Ammon's horn (tissue), 1 donor: ENCODE measurements at regions not wholly inside any gene's neighbourhood (a gene's known extent, or its start where the extent isn't known, plus 50 kb on each side); places are given as distances from the start of the nearest gene placed in this dataset.

Experiments used
- DNase-seq: peaks from one replicate; pipeline ENCODE4 v3.0.0-alpha.2; 2016; ENCODE audit warnings: low spot score

DNA sequence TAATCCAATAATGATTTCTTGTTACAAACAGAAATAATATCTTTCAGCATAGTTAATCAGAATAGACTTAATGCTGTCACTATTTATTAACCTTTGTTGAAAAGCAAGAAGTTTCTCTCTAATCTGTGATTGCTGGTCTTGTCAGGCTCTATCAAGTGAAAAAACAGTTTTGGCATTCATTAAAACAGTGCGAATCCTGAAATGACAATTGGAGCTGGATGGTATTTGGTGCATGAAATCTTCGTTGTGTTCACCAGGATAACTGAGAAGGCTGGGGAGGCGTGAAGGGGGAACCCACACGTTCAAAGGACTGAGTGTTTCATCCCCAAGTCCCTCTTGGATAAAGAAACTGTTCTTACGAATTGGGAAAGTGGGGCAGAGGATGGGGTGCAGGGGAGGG, 190.2 kb upstream of the MYL2 start:
- no peak for DNase-seq

DNA sequence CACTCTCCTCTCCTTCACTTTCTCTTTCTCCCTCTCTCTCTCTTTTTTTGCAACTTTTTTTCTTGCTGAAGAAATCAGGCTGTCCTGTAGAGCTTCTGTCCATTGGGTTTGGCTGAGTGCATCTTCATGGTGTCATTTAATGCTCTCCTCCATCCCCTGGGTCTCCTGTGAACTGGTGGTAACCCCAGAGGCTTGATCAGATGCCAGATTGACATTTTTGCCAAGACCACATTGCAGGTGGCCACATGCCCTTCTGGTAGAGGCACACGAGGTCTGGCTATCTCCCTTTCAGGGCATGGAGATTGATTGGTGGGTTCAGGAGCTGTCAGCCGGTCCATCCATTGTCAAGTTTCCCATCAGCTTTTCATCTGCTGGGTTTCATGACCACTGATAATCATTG, 188.3 kb upstream of the MYL2 start:
- no peak for DNase-seq

DNA sequence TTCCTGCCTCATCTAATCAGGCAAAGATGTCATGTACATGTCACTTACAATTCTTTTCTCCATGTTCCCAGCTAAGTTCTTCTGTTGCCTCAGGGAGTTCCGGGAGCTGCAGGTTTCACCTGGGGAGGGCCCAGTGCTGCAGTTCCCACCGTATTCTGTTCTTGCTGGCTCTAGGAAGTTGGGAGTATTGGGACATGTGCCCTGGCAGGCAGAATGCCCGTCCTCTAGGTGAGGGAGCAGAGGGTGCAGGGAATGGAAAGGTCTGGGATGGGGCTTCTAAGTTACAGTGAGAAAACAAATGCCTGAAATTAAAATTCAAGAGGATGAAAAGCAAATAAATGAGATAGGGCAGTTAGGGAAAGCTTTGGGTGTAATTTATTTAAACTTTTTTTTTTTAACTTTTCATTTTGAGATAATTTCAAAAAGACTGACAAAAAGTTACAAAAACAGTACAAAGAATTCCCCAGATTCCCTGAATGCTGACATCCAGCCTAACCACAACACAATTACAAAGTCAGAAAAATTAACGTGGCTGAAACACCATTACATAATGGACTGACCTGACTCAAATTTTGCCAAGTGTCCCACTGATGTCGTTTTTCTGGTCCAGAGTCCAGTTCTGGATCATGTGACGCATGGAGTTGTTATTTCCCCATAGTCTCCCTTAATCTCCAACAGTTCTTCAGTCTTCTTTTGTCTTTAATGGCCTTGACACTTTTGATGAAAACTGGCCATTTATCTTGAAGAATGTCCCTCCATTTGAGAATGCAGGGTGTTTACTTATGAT, 187.2 kb upstream of the MYL2 start:
- DNase-seq: no peak

DNA sequence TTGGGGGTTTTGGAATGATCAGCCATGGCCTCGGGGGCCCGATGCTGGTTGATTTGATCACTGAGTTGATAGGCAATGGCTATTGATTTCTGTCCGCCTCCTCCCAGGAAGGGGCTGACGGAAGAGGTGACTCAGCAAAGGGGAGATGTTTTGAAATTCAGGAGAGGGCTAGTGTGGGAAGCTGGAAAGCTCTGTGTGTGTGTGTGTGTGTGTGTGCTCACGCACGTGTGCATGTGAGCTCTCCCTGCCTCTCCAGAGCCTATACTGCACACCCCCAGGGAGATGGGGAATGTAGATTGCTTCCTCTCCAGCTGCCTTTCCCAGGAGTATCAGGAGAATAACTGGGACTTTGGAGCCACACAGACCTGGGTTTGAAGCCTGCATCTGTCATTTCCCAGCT, 184.9 kb upstream of the MYL2 start:
- no peak for DNase-seq

DNA sequence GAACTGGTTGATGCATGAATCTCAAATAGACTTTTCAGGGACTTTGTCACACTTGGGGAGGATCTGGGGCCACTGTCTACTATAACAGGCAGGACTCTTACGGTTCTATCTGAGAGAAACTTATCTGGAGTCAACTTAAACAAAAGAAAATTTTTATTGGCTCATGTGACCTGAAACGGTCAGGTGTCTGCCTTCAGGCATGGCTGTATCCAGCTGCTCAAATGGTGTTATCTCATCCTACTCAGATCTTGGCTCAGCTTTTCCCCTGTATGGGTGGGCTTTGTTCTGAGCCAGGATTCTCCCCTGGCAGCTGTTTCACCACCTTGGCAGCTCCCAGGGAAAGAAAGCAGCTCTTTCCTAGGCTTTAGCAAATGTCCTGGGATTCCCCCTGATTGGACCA, 183.2 kb upstream of the MYL2 start:
- DNase-seq: no peak

DNA sequence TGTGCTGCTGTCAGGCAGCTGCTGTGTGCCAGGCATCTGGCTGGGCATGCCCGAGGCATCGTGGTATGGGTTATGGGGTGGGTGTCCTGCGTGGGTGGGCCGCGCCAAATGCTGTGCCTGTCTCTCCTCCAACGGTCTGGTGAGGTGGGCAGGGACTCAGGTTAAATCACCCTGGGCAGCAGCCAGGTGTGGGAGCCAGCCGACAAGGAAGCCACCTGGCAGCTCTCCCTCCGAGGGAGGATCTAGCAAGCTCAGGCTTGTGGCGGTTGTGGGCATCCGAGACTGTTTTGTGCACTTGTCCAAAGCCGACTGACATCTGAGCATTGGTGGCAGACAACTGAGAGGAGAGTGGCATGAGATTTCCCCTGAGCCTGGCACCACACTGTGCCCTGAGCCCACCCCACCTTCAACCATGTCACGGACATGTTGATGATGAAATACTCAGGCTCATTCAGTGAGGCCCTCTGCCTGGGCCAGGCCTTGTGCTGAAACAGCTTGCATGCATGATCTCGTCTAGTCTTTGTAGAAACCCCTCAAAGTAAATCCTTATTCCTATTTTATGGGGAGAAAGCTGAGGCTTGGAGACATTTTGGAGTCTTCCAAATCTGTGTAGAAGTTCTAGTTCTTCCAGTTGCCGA, 181.8 kb upstream of the MYL2 start:
- DNase-seq: no peak

DNA sequence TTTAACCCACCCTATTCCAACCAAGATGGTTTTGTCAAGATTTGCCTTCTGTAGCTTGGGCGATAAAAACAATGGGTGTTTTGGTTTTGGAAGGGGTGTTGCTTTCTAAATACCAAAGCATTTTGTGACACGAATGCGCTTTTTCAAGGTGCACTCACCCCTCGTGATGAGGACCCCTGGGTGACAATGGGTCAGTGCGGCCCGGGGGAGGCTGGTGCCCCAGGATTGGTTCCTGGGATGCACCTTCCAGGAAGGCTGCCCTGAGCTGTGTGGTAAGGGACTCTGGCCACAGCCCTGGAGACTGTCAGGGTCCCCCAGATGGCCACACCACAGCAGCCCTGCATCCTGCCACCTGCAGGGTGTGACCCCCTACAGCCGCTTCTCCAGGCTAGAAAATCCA, 180.6 kb upstream of the MYL2 start:
- DNase-seq: no peak

DNA sequence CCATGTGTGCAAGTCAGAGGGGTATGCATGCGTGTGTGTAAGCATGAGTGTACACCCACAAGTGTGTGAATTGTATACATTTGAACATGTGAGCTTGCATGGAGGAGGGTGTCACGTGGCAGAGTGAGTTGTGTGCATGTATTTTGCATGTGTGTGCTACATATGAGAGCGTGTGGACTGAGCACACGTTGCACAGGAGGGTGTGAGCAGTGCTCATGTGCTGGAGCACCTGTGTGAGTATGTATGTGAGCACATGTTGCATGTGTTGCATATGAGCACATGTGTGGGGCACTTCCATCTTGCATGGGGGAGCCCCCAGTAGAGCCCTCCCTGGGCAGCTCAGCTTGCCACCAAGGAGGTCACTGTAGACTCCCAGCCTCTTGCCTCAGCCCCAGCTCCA, 180.2 kb upstream of the MYL2 start:
- DNase-seq: no peak

DNA sequence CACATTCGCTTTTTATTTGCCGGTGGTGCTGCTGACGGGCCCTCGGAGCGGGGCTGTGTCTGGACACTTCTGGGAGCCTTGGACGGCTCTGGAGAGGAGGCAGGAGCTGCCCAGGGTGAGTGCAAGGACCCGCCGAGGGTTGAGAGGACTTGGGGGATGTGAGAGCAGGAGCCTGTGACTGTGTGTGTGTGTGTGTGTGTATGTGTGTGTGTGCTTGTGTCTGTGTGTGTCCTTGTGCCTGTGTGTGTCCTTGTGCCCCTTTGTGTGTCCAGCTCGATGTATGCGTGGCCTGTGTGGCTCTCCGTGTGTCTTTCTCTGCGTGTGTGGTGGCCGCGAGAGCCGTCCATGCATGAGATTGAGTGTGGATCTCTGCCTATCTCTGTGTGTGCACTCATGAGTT, 179.6 kb upstream of the MYL2 start:
- DNase-seq: no peak

DNA sequence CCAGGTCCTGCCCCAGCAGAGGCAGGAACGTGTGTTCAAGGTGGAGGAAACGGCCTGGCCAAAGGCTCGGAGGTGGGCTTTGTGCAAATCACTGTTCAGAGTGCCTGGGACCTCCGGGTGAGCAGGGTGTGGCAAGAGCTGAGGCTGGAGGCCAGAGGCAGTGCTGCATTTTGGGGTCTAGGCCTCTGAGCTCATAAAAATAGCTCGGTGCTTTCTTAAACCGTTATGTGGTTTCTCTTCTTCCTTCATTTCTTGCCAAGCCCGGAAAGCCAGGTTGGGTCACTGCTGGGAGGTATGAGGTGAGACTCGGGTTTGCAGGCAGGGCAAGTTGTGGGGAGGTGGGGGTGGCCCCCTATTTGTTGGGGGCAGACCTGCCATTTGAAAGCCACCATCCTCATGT, 178.8 kb upstream of the MYL2 start:
- DNase-seq: no peak

DNA sequence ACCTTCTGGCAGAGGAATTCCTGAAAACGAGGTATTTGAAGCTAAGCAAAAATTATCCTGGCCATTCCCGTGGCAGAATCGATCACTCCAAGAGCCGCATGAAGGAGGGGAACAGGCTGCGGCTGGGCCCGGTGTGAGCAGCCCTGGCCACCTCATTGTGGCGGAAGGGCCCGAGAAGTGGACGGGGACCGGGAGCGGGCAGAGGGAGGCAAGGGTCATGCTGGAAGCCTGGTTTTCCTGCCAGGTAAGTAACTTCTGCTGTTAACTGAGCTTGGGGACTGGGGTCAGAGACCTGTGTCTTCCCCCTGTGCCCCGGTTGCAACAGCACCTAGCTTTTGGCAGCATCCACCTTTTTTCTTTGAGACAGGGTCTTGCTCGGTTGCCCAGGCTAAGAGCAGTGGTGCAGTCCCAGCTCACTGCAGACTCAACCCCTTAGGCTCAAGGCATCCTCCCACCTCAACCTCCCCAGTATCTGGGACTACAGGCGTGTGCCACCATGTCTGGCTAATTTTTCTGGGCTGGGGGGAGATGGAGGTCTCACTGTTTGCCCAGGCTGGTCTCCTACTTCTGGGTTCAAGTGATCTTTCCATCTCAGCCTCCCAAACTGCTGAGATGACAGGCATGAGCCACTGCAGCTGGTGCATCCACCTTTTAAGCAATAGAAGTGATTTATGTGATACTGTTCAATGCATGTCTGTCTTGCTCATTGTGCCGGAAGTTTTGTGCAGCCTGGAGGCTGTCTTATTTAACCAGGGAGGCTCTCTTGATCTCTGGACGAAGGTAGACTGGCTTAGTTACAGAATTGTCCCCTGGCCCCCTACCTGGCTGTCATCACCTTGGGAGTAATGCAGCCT, 174.0 kb upstream of the MYL2 start:
- DNase-seq: no peak

DNA sequence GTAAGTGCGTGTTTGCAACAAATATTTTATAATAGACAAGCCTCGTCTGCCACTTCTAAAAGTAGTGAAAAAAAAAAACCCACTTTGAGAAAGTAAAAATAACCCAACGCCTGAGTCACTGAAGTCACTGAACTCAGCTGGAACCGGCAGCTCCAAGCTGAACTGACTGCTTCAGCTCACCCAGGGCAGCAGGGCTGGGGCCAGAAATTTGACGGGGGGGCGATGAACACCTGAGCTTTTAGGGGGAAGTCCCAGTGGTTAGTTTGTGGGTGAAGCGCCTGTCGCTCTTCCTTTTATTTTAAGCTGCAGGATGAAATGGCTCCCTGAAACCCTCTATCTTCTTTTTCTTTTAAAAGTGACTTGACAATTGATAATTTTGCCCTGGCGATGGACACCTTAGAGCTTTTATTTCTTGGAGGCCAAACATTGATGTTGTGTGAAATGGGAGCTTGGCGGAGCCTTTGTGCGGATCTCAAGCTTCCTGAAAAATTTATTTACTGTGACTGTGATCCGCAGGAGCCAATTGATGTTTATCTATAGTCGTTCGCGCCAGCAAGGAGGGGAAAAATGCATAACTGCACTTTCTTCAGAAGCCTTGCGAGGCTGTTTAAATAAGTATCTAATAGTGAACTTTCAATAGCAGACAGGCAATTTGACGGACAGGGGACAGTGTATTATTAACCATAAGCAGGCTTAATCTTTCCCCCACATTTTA, 173.2 kb upstream of the MYL2 start:
- DNase-seq: no peak

DNA sequence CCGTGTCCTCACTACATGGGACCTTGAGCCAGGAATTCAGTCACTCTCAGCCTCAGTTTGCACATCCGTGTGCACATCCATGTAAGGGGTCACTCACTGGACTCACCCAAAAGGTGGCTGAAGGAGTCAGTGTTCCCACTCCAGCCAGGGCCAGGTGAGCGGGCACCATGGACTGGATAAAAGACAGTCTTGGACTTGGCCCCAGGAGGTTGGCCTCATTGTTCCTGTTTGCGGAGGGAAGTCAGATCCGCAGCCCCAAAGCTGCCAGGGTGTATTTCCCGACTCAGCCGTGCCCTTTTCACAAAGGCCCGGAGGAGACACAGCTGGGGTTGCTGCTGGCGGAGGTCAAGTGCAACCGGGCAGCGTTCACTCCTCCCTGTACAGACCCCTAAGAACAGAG, 170.7 kb upstream of the MYL2 start:
- DNase-seq: no peak

DNA sequence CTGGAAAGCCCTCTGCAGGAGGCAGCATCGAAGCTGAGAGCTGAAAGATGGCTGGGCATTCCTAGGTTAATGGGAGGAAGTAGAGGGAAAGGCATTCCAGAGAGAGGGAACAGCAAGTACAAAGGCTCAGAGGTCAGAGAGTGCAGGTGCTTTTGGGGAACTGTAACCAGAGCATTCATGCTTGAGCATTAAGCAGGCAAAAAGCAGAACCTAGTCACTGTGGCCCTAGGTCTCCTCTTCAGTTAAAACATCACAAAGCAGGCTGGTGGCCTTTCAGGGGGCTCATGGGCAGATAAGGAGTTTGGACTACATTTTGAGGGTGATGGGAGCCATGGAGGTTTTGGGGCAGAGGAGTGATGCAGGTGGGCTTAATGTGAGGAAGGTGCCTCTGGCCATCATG, 169.2 kb upstream of the MYL2 start:
- DNase-seq: no peak

DNA sequence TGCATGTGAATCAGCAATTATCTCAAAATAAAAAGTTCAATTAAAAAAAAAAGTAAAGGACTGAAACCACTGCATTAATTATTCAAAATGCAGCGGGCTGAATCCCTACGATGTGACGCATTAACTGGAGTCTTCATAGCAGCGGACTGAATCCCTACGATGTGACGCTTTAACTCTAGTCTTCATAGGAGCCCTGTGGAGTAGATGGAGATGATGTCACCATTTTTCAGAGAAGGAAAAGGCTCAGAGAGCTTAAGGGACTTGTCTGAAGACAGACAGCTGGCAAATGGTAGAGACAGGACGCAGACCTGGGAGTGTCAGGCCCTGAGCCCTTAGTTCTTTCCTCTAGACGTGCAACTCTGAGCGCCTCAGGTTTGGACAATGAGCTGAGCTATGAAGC, 168.0 kb upstream of the MYL2 start:
- DNase-seq: no peak

DNA sequence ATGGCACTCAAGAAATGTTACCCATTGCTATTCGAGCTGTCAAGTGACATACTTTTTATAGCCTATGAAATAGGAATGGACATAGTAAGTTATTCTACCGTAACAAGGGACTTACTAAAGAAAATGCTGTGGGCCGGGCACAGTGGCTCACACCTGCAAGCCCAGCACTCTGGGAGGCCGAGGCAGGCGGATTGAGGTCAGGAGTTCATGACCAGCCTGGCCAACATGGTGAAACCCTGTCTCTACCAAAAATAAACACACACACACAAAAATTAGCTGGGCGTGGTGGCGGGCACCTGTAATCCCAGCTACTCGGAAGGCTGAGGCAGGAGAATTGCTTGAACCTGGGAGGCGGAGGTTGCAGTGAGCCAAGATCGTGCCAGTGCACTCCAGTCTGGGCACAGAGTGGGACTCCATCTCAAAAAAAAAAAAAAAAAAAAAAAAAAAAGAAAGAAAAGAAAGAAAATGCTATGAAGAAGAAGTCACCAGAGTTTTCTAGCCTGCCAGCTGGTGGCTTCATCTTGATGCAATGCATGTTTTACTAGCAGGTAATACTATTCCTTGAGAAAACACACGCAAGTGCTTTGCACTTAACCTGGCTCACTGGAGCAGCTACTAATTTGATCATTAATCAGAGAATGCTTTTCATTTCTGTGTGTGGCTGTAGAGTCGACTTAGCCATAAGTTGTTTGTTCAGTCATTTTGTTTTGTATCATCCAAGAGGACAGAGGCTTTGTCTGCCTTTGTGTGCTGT, 166.7 kb upstream of the MYL2 start:
- no peak for DNase-seq

DNA sequence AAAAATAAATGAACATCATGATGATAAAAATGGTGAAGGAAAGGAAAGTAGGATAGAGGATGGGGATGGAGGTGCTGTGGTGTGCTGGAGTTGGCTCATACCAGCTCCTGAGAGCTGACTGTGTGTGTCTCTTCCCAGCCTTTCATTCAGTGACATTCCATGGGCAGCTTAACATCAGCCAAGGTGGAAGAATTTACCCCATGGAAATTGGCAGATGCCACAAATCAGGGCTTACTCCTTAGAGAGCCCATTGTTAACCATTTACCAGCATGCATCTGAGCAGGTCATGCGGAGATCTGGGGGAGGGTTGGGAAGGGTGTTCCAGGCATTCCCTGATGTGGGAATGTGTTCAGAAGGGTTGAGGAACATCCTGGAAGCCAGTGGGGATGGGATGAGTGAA, 164.7 kb upstream of the MYL2 start:
- no peak for DNase-seq

DNA sequence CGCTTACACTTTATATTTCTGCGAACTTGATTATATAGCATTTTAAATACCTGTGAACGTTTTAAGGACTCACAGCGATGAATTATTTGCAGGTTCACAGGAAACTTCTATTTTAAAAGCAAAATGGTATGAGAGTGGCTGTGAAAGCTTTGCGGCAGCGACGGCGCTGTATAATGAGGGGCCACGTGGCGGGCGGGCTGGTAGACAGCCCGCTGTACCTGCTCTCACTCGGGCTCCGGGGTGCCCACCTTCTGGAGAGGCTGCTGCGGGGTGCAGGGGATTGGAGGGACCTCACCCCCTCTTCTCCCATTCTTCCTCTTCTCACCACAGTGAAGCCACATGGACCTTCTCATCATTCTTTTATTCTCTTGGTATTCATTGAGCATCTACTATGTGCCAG, 164.2 kb upstream of the MYL2 start:
- DNase-seq: no peak

DNA sequence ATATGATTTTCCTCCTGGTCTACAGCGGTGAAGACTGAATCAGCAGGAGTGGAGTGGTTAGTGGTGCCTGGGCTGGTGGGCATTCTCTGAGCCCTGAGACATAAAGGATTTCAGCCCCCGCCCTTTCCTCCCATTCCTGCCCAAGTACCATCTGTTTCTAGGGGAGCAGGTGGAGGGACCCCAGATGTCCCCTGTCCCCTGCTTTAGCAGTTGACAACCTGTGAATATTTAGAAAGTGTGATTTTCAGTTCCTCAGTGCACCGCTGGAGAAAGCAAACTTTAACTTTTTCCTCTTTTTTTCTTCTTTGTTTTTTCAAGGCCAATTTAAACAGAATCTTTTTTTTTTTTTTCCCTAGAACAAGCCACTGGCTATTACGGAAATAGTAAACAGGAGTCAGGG, 163.8 kb upstream of the MYL2 start:
- DNase-seq: no peak

DNA sequence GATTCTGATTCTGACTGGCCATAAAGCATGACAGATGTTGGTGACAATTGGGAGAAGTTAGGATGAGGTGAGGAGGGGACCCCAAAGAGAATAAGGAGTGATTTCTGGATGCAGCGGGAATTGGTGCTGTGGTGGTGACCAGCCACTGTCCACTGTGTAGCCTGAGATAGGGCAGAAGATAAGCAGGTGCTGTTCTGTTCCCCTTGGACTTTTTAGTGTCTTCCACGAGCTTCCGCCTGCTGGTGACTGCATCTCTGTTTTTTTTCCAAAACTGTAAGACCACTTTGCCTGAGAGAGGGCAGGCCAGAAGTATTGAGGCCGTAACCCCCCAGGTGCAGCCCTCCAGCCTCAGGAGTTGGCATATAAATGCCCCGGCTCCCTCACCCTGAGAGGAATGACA, 161.2 kb upstream of the MYL2 start:
- DNase-seq: no peak

DNA sequence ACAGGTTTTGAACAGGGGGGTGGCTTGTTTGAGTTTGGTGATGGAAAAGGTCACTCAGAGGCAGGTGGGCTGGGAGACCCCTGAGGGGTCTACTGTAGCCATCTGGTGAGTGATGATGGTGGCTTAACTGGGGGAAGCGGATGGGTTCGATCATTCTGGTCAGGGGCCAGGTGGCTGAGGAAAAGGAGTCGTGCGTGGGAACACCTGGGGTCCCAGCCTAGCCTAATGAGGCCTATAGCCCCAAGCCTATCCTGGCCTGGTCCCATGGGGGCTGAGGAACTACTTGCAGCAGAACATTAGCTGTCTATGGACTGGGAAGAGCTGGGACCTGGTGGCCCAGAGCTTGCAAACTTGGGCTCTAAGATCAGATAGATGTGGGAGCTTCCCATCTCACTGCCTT, 158.4 kb upstream of the MYL2 start:
- DNase-seq: no peak
